H1 (cell line): ENCODE measurements at regions not wholly inside any gene's neighbourhood (a gene's known extent, or its start where the extent isn't known, plus 50 kb on each side); places are given as distances from the start of the nearest gene placed in this dataset.

ENCODE experiments used
- SRF ChIP-seq: IDR thresholded peaks from 2 replicates; pipeline ENCODE4 v1.6.1; 2011; ENCODE audit warnings: mild to moderate bottlenecking, low read depth, low read length, moderate library complexity

GRCh38 chr7:156065400-156065799 is 253.1 kb upstream of the SHH start (continued):
- TF ChIP-seq SRF: no peak
